Fibroblast of pulmonary artery (primary cell): ENCODE measurements at regions not wholly inside any gene's neighbourhood (a gene's known extent, or its start where the extent isn't known, plus 50 kb on each side); places are given as distances from the start of the nearest gene placed in this dataset.

Source experiments
- DNase-seq: peaks from one replicate; pipeline ENCODE4 v3.0.0-alpha.2; 2010; ENCODE audit warnings: low read depth
- H3K4me3 ChIP-seq: replicated peaks from 2 replicates; pipeline ENCODE4 v1.5.1; 2011; ENCODE audit warnings: low read depth, mild to moderate bottlenecking, control low read depth, low read length, moderate library complexity
- TF ChIP-seq, protein P1 (sequence below): IDR thresholded peaks from 2 replicates; pipeline ENCODE4 v1.5.1; 2011; ENCODE audit warnings: mild to moderate bottlenecking, control low read depth, low read length, inconsistent platforms; ENCODE audit errors: missing control alignments

DNA sequence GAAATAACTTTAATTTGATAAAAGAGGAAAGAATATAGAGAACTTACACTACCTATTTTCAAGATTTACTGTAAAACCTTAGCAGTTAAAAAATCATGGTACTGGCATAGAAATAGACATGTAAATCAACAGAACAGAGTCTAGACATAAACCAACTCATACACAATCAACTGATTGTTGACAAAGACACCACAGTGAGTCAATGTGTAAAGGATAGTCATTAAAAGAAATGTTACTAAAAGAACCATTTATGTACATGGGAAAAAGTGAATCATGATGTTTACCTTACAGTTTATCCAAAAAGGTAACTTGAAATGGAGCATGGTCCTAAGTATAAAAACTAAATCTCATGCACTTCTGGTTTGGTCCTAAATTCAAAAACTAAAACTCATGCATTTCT is 847.4 kb downstream of the IGSF11 start:
- DNase-seq, result no peak
- TF ChIP-seq, protein P1, sequence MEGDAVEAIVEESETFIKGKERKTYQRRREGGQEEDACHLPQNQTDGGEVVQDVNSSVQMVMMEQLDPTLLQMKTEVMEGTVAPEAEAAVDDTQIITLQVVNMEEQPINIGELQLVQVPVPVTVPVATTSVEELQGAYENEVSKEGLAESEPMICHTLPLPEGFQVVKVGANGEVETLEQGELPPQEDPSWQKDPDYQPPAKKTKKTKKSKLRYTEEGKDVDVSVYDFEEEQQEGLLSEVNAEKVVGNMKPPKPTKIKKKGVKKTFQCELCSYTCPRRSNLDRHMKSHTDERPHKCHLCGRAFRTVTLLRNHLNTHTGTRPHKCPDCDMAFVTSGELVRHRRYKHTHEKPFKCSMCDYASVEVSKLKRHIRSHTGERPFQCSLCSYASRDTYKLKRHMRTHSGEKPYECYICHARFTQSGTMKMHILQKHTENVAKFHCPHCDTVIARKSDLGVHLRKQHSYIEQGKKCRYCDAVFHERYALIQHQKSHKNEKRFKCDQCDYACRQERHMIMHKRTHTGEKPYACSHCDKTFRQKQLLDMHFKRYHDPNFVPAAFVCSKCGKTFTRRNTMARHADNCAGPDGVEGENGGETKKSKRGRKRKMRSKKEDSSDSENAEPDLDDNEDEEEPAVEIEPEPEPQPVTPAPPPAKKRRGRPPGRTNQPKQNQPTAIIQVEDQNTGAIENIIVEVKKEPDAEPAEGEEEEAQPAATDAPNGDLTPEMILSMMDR, result no peak
- no peak overlapping the region for H3K4me3 ChIP-seq

DNA sequence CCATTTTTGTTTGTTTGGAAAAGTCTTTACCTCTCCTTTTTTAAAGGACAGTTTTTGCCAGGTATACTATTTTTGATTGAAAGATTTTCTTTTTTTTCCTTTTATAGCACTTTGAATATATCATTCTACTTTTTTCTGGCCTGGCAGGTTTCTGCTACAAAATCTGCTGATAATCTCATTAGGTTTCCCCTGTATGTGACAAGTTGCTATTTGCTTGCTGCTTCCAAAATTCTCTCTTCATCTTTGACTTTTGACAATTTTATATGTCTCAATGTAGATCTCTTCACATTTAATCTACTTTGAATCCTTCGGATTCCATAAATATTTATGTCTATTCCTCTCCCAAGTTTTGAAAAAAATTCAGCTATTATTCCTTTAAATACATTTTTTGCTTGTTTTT is 838.5 kb downstream of the IGSF11 start:
- TF ChIP-seq, protein P1, result no peak
- no peak overlapping the region for H3K4me3 ChIP-seq
- DNase-seq, result no peak

DNA sequence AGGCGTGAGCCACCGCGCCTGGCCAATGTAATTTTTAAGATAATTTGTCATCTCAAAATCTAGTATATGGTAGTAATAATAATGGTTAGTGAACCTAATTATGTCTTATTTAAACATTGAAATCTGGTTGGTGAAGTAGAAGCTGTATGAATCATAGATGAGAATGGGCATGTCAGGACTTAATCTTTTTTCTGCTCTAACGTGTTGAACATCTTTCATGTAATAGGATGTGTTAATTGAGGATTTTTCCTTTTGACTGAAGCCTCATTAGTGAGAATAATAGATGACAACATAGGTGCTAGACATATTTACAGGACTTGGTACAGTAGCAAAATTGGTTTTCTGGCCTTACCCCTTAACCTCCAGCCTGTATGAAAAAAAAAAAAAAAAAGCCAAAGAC is 835.6 kb downstream of the IGSF11 start:
- TF ChIP-seq, protein P1, result no peak
- no peak for DNase-seq
- H3K4me3 ChIP-seq, result no peak overlapping the region

DNA sequence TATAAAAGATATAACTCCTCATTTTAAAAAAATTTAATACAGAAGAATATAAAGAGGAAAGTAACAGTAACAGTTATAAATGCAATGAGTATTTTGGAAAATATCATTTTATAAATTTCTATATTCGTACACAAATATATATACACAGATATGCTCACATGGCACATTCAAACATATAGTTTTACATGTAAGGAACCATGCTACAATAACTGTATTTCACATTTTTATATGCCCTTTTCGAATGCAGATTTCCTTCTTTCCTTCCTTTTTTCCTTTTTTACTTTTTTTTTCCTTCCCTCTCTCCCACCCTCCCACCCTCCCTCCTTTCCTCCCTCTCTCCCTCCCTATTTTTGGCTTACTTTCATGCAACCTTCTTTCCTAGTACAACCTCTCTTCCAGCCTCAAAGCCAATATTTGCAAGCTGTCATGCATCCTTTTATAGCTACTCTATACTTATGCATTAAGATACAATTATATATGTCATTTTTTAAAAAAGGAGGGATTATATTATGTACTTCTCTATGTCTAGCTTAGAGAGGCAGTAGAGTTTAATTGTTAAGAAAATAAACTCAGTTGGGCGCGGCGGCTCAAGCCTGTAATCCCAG is 830.5 kb downstream of the IGSF11 start:
- DNase-seq, result no peak
- TF ChIP-seq, protein P1, result no peak
- H3K4me3 ChIP-seq, result no peak overlapping the region

DNA sequence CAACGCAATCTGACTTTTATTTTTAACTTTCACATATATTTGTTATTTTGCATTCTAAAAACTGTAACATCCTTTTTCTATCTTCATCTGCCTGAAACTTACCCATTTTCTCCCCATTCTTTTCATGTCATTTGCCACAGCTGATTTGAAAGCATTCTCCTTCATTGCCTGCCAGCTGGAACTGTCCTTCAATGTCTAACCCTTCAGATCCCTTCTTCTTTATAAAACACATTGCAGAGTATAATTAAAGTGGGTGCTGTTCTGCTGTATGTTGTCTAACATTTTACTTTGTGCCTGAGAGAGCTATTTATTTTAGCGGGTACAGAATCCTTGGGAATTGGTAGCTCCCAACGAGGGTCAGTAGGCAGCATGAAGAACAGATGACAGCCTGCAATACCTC is 827.4 kb downstream of the IGSF11 start:
- DNase-seq, result no peak
- TF ChIP-seq, protein P1, result no peak
- no peak overlapping the region for H3K4me3 ChIP-seq

DNA sequence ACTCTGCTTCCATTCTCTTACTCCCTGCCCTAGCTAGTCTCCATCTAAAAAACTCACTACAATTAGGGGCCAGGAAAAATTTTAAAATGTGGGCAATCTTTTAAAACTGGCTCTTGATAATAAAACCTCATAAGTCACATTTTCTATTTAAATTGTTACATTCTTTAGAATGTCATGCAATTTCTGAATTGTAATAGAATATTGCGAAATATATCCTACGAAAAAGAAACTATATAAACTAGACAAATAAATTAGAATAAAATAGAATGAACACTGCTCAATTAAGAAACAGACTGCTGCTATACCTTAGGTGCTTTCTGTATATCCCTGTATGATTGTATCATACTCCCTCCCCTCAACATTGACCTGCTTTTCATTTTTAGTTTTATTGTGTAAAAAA is 826.0 kb downstream of the IGSF11 start:
- no peak overlapping the region for H3K4me3 ChIP-seq
- TF ChIP-seq, protein P1, result no peak

DNA sequence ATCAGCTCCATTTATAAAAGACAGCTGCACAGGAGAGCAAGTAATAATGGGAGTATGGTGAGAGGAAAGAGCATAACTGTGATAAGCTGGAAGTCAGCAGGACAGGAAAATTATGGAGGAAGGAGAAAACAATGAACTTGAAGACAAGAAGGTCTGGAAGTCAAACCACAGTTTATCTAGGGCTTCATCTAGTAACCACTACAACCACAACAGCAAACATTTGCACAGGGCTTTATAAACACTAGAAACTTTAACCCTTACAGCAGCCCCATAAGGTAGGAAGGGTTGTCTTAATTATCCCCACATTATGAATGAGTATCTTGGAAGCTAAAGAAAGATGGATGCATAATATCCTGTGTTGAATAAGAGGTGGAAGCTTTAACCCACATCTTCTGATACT is 820.8 kb downstream of the IGSF11 start:
- TF ChIP-seq, protein P1, result no peak
- H3K4me3 ChIP-seq, result no peak overlapping the region
- no peak for DNase-seq

More for the DNA sequence above, 826.0 kb downstream of the IGSF11 start:
- no peak for DNase-seq
